ENCODE measurements at regions not wholly inside any gene's neighbourhood (a gene's known extent, or its start where the extent isn't known, plus 50 kb on each side); places are given as distances from the start of the nearest gene placed in this dataset.
A peak's percentile ranks its signal among the peaks of the same experiment; 100 is the strongest.

GRCh38 chr10:78973901-78974616, 94.7 kb upstream of the ZMIZ1 start:
- TF ChIP-seq CTCF (conservative IDR thresholded peaks at IDR 0.05; ENCODE audit: low read depth, low read length) (no peak), EZH2phosphoT487 (IDR thresholded peaks at IDR 0.05; ENCODE audit: borderline replicate concordance, low read length) (no peak), EZH2 (IDR thresholded peaks at IDR 0.05; ENCODE audit: low read length, unreplicated experiment) (no peak)
- DNase-seq: peak; percentile 100
- H3K27me3 ChIP-seq (ENCODE audit: low read length): no peaks in the 10 kb centered on the region
- peaks cover 39% of the 10 kb centered on the region for H3K4me1 ChIP-seq (ENCODE audit: insufficient read depth, low read length)
- peak; percentile 42 for ATAC-seq
- POLR2A ChIA-PET (ENCODE audit: unreplicated experiment): interaction anchor here (0.6 to 2.5 kb wide), 21 partner anchors 9 to 1230 kb away, joined by 3 to 34 read pairs (median 5); no protein-coding TSS in a partner anchor
- peak overlapping the region; percentile 75 for H3K4me2 ChIP-seq (ENCODE audit: low read length)
- H3K27ac ChIP-seq (ENCODE audit: low read length): peak overlapping the region; percentile 79
- no peaks in the 10 kb centered on the region for H4K20me1 ChIP-seq (ENCODE audit: low read length)
- H3K4me3 ChIP-seq (ENCODE audit: low read length): peak overlapping the region; percentile 53
- no peaks in the 10 kb centered on the region for H3K36me3 ChIP-seq (ENCODE audit: low read depth, low read length)
- H2AFZ ChIP-seq (ENCODE audit: low read length): peak overlapping the region; percentile 63
- CTCF ChIA-PET: interaction anchor here (0.5 to 3.4 kb wide), 27 partner anchors 9 to 1288 kb away, joined by 3 to 36 read pairs (median 4); partner anchors contain the start of gene ZMIZ1
- H3K9me3 ChIP-seq (ENCODE audit: low read length): no peaks in the 10 kb centered on the region
- peaks cover 6% of the 10 kb centered on the region for H3F3A ChIP-seq (ENCODE audit: low read length, unreplicated experiment)
- H3K9me2 ChIP-seq (replicated peaks; ENCODE audit: low read length): no peaks in the 10 kb centered on the region
- H3K79me2 ChIP-seq (ENCODE audit: low read length): no peaks in the 10 kb centered on the region
- TSS peak; percentile 23 for BruUV-seq (replicated peaks)
- intact Hi-C loops (cut with micrococcal nuclease): loop anchor here (1.0 to 10.0 kb wide), 16 partner anchors 9 to 940 kb away; partner anchors contain the start of gene ZMIZ1
- peak overlapping the region; percentile 70 for H3K9ac ChIP-seq (ENCODE audit: low read length)

GRCh38 chr10:78974617-78975317, 94.0 kb upstream of the ZMIZ1 start:
- no peaks in the 10 kb centered on the region for H3K27me3 ChIP-seq (ENCODE audit: low read length)
- H3K4me2 ChIP-seq (ENCODE audit: low read length): peak overlapping the region; percentile 75
- ATAC-seq (peak; percentile 16), DNase-seq (peak; percentile 95)
- peaks cover 6% of the 10 kb centered on the region for H3F3A ChIP-seq (ENCODE audit: low read length, unreplicated experiment)
- peak overlapping the region; percentile 53 for H3K4me3 ChIP-seq (ENCODE audit: low read length)
- ChIA-PET CTCF (interaction anchor here (0.5 to 3.4 kb wide), 14 partner anchors 10 to 382 kb away, joined by 3 to 36 read pairs (median 5); partner anchors contain the start of gene ZMIZ1), POLR2A (ENCODE audit: unreplicated experiment) (interaction anchor here (0.6 to 2.5 kb wide), 3 partner anchors 10 to 1105 kb away, joined by 4 to 18 read pairs (median 5); no protein-coding TSS in a partner anchor)
- TF ChIP-seq EZH2 (IDR thresholded peaks at IDR 0.05; ENCODE audit: low read length, unreplicated experiment): no peak
- peak; percentile 100 for TF ChIP-seq CTCF (conservative IDR thresholded peaks at IDR 0.05; ENCODE audit: low read depth, low read length)
- H3K27ac ChIP-seq (ENCODE audit: low read length): peak overlapping the region; percentile 79
- H2AFZ ChIP-seq (ENCODE audit: low read length): peak overlapping the region; percentile 63
- H4K20me1 ChIP-seq (ENCODE audit: low read length): no peaks in the 10 kb centered on the region
- intact Hi-C loops (cut with micrococcal nuclease): loop anchor here (1.0 to 10.0 kb wide), 13 partner anchors 17 to 671 kb away; partner anchors contain the start of gene ZMIZ1
- H3K9me2 ChIP-seq (replicated peaks; ENCODE audit: low read length): no peaks in the 10 kb centered on the region
- no peaks in the 10 kb centered on the region for H3K9me3 ChIP-seq (ENCODE audit: low read length)
- H3K79me2 ChIP-seq (ENCODE audit: low read length): no peaks in the 10 kb centered on the region
- H3K9ac ChIP-seq (ENCODE audit: low read length): peak overlapping the region; percentile 70
- H3K36me3 ChIP-seq (ENCODE audit: low read depth, low read length): no peaks in the 10 kb centered on the region
- TSS peak; percentile 93 for BruUV-seq (replicated peaks)
- peaks cover 39% of the 10 kb centered on the region for H3K4me1 ChIP-seq (ENCODE audit: insufficient read depth, low read length)

Data from PC-3 (cell line).